RWPE1 (cell line): ENCODE measurements at regions not wholly inside any gene's neighbourhood (a gene's known extent, or its start where the extent isn't known, plus 50 kb on each side); places are given as distances from the start of the nearest gene placed in this dataset.

Source experiments
- CTCF ChIA-PET: fragments of 350-600 bp; sonication (Branson Sonifier 250); formaldehyde crosslinking; extraction: SDS; loops from one replicate; lab custom pipeline; 2021; lab: Yijun Ruan, JAX
- POLR2A ChIA-PET: fragments of 400-600 bp; formaldehyde crosslinking; extraction: SDS; loops from one replicate; lab custom pipeline; 2020; ENCODE audit warnings: antibody characterized with exemption; ENCODE audit not compliant: low non-redundant PET; lab: Yijun Ruan, JAX
- DNase-seq: peaks from one replicate; pipeline ENCODE4 v3.0.0; 2012; ENCODE audit warnings: low spot score
- H3K27ac ChIP-seq: fragments of 450-650 bp; 2 replicates; pipeline ENCODE4 v1.5.1; 2017
- TF ChIP-seq, protein P1 (sequence below): fragments of 450-650 bp; conservative IDR thresholded peaks from 2 replicates; pipeline ENCODE4 v1.5.1; 2017; ENCODE audit warnings: low read depth, mild to moderate bottlenecking

DNA sequence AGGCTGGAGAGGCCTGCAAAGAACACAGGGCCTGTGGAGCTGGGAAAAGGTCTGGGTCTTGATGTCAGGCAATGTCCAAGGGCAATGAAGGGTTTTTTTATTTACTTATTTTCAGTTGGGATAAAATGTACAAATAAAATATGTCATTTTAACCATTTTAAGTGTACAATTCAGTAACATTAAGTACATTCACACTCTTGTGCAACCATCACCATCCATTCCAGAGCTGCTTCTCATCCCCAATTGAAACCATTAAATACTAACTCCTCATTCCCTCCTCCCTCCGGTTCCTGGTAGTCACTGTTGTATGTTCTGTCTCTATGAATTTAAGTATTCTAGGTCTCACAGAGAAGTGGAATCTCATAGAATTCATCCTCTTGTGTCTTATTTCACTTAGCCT is 444.7 kb downstream of the HS3ST3B1 start:
- CTCF ChIA-PET = interaction anchor here (0.6 kb wide), 1 partner anchor 71 kb away, joined by 4 read pairs; no protein-coding TSS in a partner anchor
- TF ChIP-seq, protein P1, sequence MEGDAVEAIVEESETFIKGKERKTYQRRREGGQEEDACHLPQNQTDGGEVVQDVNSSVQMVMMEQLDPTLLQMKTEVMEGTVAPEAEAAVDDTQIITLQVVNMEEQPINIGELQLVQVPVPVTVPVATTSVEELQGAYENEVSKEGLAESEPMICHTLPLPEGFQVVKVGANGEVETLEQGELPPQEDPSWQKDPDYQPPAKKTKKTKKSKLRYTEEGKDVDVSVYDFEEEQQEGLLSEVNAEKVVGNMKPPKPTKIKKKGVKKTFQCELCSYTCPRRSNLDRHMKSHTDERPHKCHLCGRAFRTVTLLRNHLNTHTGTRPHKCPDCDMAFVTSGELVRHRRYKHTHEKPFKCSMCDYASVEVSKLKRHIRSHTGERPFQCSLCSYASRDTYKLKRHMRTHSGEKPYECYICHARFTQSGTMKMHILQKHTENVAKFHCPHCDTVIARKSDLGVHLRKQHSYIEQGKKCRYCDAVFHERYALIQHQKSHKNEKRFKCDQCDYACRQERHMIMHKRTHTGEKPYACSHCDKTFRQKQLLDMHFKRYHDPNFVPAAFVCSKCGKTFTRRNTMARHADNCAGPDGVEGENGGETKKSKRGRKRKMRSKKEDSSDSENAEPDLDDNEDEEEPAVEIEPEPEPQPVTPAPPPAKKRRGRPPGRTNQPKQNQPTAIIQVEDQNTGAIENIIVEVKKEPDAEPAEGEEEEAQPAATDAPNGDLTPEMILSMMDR = no peak
- DNase-seq = no peak

DNA sequence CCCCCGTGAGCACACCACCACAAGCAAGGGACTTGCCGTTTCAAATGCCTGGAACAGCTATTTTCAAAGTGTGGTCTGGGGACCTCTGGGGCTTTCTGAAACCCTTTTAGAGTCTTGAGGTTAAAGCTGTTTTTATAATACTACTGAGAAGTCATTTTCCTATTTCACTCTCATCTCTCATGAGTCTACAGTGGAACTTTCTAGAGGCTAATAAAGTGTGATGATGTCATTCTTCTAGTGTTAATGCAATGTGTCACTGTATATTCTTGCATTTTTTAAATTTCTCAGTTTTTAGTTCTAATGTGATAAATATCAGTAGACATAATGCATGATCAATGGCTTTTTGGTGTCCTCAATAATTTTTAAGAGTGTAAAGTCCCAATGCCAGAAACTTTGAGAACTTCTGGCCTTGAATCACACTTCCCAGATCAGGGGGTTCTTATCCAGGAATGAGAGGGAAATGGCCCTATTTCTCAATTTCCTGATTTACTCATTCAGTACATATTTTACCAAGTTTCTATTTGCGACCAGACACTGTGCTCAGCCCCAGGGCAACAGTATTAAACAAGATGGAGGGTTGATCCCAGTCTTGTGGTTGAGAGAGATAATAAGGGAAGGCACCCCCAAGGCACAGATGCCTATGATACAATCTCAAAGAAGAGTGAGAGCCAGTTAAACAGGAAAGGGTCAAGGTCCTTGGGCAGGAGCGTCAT is 444.0 kb downstream of the HS3ST3B1 start:
- ChIA-PET CTCF (no interaction called here), POLR2A (no interaction called here)
- TF ChIP-seq, protein P1 = no peak
- peak overlapping the region; percentile 64; the same call in 1 of the 2 replicates for H3K27ac ChIP-seq
- peak; percentile 16 for DNase-seq

More for the DNA sequence above, 444.7 kb downstream of the HS3ST3B1 start:
- POLR2A ChIA-PET = no interaction called here
- peak overlapping the region; percentile 64; the same call in 1 of the 2 replicates for H3K27ac ChIP-seq

DNA sequence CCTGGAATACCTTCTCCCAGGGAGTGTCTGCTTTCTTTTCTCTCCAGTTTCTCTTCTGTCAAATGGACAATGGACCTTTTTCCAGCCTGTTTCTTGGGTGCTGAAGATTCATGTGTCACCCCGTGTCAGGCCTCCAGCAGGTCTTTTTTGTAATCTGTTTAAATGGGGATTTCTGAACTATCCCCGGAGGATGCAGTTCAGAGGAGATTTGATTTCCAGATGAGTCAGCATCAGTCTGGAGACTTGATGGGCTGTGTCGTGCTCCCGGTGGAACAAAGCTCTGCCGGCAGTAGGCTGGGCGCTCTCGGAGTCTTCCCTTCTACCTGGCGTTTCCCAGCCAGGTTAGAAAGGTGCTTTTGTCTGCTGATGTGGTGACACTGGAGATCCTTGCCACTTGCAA is 440.6 kb downstream of the HS3ST3B1 start:
- POLR2A ChIA-PET = no interaction called here
- CTCF ChIA-PET = no interaction called here
- TF ChIP-seq, protein P1 = no peak
- DNase-seq = no peak
- H3K27ac ChIP-seq = peak overlapping the region; percentile 15; the same call in 1 of the 2 replicates

DNA sequence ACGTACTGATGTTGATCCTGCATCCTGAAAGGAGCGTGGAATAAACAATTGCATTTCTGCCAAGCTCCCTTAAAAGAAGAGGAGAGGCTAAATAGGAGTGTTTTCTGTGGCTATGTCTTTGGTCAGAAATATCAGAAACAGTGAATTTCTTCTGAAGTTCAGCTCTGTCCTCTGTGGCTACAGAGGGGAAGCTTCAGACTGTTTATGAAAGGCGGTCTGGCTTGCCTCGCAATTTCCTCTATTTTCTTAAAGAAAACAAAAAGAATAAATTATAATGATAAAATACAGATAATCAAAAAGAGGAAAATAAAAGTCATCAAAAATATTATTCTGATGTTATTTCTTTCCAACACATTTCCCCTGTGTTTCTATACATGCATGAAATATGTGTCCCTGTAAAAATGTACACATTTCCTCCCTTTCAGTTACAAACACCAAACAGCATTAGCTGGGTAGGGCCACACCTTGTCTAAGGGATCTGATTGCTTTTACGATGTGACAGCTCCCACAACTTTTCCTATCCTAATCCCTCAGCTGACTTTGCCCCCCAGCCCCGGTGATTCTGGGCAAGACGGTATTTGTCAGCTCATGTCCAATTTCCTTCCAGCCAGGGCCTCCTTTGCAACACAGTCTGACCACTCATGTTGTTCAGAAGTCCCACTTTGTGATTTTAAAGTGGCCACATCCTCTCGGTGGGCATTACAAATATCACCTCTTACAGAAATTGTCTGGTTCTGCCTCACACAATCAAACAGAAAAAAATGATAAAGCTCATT is 439.0 kb downstream of the HS3ST3B1 start:
- H3K27ac ChIP-seq = peak overlapping the region; percentile 64; the same call in 1 of the 2 replicates
- no peak for DNase-seq
- ChIA-PET CTCF (interaction anchor here (0.5 to 2.2 kb wide), 3 partner anchors 20 to 187 kb away, joined by 3 to 10 read pairs (median 3); no protein-coding TSS in a partner anchor), POLR2A (no interaction called here)
- TF ChIP-seq, protein P1 = no peak

DNA sequence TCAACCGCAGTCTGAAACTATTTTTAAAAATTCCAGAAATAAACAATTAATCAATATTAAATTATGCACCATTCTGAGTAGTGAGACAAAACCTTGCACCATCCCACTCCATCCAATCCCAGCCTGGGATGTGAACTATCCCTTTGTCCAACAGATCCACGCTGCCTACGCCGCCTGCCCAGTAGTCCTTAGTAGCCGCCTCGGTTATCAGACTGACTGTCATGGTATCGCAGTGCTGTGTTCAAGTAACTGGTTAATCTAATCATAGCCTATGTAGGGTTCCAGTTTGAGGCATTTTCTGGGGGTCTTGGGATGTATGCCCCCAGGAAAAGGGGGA is 437.7 kb downstream of the HS3ST3B1 start:
- TF ChIP-seq, protein P1 = no peak
- POLR2A ChIA-PET = no interaction called here
- CTCF ChIA-PET = interaction anchor here (2.2 kb wide), 1 partner anchor 188 kb away, joined by 10 read pairs; no protein-coding TSS in a partner anchor
- H3K27ac ChIP-seq = peak overlapping the region; percentile 96
- no peak for DNase-seq

DNA sequence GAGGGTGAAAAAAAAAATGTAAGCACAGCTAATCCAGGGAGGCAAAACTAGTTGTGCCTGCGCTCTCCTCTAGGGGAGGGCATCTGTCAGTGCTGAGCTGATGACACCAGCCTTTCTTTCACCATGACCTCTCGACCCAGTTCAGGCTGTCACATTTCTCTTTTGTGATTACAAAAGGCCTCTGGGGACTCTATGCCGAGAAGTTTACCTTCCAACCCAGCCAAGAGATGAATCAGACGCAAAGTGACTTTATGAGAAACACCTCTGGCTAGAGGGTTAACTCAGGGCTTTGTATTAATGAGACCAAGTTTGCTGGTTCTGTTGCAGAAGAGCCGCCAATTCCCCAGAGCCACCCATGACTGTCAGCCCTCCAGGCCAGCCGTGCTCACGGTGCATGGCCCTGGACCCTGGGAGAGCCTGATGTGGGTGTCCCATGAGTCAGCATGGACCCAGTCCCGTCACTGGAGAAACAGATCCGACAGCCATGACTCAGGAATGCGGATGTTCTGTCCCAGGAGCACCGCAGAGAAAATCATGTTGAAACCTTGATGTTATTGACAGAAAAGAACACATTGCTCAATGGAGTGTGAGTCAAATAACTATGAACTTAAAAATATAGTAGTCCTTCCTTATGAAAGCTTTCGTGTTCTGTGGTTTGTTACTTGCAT is 437.2 kb downstream of the HS3ST3B1 start:
- peak; percentile 99 for DNase-seq
- TF ChIP-seq, protein P1 = peak; percentile 58
- POLR2A ChIA-PET = no interaction called here
- peak overlapping the region; percentile 96 for H3K27ac ChIP-seq
- CTCF ChIA-PET = interaction anchor here (0.5 to 2.2 kb wide), 3 partner anchors 21 to 1012 kb away, joined by 3 to 10 read pairs (median 3); no protein-coding TSS in a partner anchor
